ENCODE measurements at regions not wholly inside any gene's neighbourhood (a gene's known extent, or its start where the extent isn't known, plus 50 kb on each side); places are given as distances from the start of the nearest gene placed in this dataset.

- TF ChIP-seq CTCF (IDR thresholded peaks at IDR 0.05; ENCODE audit: insufficient read depth, low read length, poor library complexity, severe bottlenecking), result no peak
- Histone ChIP-seq H3K27me3 (replicated peaks; ENCODE audit: control insufficient read depth, insufficient read depth, low read length) (no peaks in the 10 kb centered on the region), H3K4me3 (replicated peaks; ENCODE audit: low read depth, low read length) (no peak overlapping the region), H3K36me3 (ENCODE audit: control insufficient read depth, insufficient read depth, low read length) (no peaks in the 10 kb centered on the region)
- no peak for DNase-seq (ENCODE audit: extremely low read depth, insufficient read length)
These were observed 121.2 kb upstream of the RTL1 start for GRCh38 chr14:101024686-101025085.

- no peak for DNase-seq (ENCODE audit: extremely low read depth, insufficient read length)
- Histone ChIP-seq H3K27me3 (replicated peaks; ENCODE audit: control insufficient read depth, insufficient read depth, low read length) (no peaks in the 10 kb centered on the region), H3K4me3 (replicated peaks; ENCODE audit: low read depth, low read length) (no peak overlapping the region), H3K36me3 (ENCODE audit: control insufficient read depth, insufficient read depth, low read length) (no peaks in the 10 kb centered on the region)
- TF ChIP-seq CTCF (IDR thresholded peaks at IDR 0.05; ENCODE audit: insufficient read depth, low read length, poor library complexity, severe bottlenecking), result no peak
These were observed 121.6 kb upstream of the RTL1 start for GRCh38 chr14:101025131-101025530.

- H3K4me3 ChIP-seq (replicated peaks; ENCODE audit: low read depth, low read length), result no peak overlapping the region
- H3K27me3 ChIP-seq (replicated peaks; ENCODE audit: control insufficient read depth, insufficient read depth, low read length), result no peaks in the 10 kb centered on the region
- H3K36me3 ChIP-seq (ENCODE audit: control insufficient read depth, insufficient read depth, low read length), result no peaks in the 10 kb centered on the region
- DNase-seq (ENCODE audit: extremely low read depth, insufficient read length), result no peak
- no peak for TF ChIP-seq CTCF (IDR thresholded peaks at IDR 0.05; ENCODE audit: insufficient read depth, low read length, poor library complexity, severe bottlenecking)
These were observed 122.2 kb upstream of the RTL1 start for GRCh38 chr14:101025696-101026095.

GRCh38 chr14:101026341-101026740, 122.8 kb upstream of the RTL1 start:
- DNase-seq (ENCODE audit: extremely low read depth, insufficient read length), result no peak
- Histone ChIP-seq H3K4me3 (replicated peaks; ENCODE audit: low read depth, low read length) (no peak overlapping the region), H3K36me3 (ENCODE audit: control insufficient read depth, insufficient read depth, low read length) (no peaks in the 10 kb centered on the region), H3K27me3 (replicated peaks; ENCODE audit: control insufficient read depth, insufficient read depth, low read length) (no peaks in the 10 kb centered on the region)
- no peak for TF ChIP-seq CTCF (IDR thresholded peaks at IDR 0.05; ENCODE audit: insufficient read depth, low read length, poor library complexity, severe bottlenecking)

- Histone ChIP-seq H3K27me3 (replicated peaks; ENCODE audit: control insufficient read depth, insufficient read depth, low read length) (no peaks in the 10 kb centered on the region), H3K4me3 (replicated peaks; ENCODE audit: low read depth, low read length) (no peak overlapping the region), H3K36me3 (ENCODE audit: control insufficient read depth, insufficient read depth, low read length) (no peaks in the 10 kb centered on the region)
- DNase-seq (ENCODE audit: extremely low read depth, insufficient read length), result no peak
- TF ChIP-seq CTCF (IDR thresholded peaks at IDR 0.05; ENCODE audit: insufficient read depth, low read length, poor library complexity, severe bottlenecking), result no peak
These were observed 123.8 kb upstream of the RTL1 start for GRCh38 chr14:101027291-101027690.

- Histone ChIP-seq H3K4me3 (replicated peaks; ENCODE audit: low read depth, low read length) (no peak overlapping the region), H3K36me3 (ENCODE audit: control insufficient read depth, insufficient read depth, low read length) (no peaks in the 10 kb centered on the region), H3K27me3 (replicated peaks; ENCODE audit: control insufficient read depth, insufficient read depth, low read length) (no peaks in the 10 kb centered on the region)
- no peak for DNase-seq (ENCODE audit: extremely low read depth, insufficient read length)
- no peak for TF ChIP-seq CTCF (IDR thresholded peaks at IDR 0.05; ENCODE audit: insufficient read depth, low read length, poor library complexity, severe bottlenecking)
These were observed 124.4 kb upstream of the RTL1 start for GRCh38 chr14:101027966-101028365.
